Thoracic aorta (tissue), 2 donors: ENCODE measurements at regions not wholly inside any gene's neighbourhood (a gene's known extent, or its start where the extent isn't known, plus 50 kb on each side); places are given as distances from the start of the nearest gene placed in this dataset.

Experiments
- ATAC-seq: fragments of 150-250 bp; one replicate; pipeline ENCODE4 v1.8.0; 2017; ENCODE audit warnings: low read depth; ENCODE audit not compliant: insufficient number of reproducible peaks, low FRiP score
- DNase-seq: peaks from one replicate; pipeline ENCODE4 v3.0.0-alpha.2; 2020; ENCODE audit warnings: low spot score
- H3K27ac ChIP-seq, 2 donors: fragments of 200-600 bp; sonication (generic); 1 replicate in 1 of 2; 2 replicates in 1 of 2; pipeline ENCODE4 v1.5.1; 2016; ENCODE audit warnings: mild to moderate bottlenecking in 2 of 2, moderate library complexity in 2 of 2
- H3K27me3 ChIP-seq: fragments of 200-600 bp; sonication (generic); replicated peaks from 2 replicates; pipeline ENCODE4 v1.6.0; 2016; ENCODE audit warnings: mild to moderate bottlenecking; ENCODE audit not compliant: insufficient read depth
- H3K36me3 ChIP-seq: fragments of 200-600 bp; sonication (generic); one replicate; pipeline ENCODE4 v1.5.1; 2016
- H3K4me1 ChIP-seq, 2 donors: fragments of 200-600 bp; sonication (generic); 1 replicate in 1 of 2; 2 replicates in 1 of 2; pipeline versions ENCODE4 v1.5.1 to v1.6.0; 2016; ENCODE audit warnings: low read depth in 2 of 2, mild to moderate bottlenecking in 1 of 2; ENCODE audit not compliant: control insufficient read depth in 1 of 2
- H3K4me3 ChIP-seq: fragments of 200-600 bp; sonication (generic); 2 replicates; pipeline ENCODE4 v1.5.1; 2016; ENCODE audit warnings: mild to moderate bottlenecking
- H3K9me3 ChIP-seq: fragments of 200-600 bp; sonication (generic); 2 replicates; pipeline ENCODE4 v1.5.1; 2016
- TF ChIP-seq, protein P1 (sequence below): fragments of 200-600 bp; sonication (generic); IDR thresholded peaks from one replicate; pipeline ENCODE4 v1.5.1; 2019; ENCODE audit warnings: antibody characterized with exemption

DNA sequence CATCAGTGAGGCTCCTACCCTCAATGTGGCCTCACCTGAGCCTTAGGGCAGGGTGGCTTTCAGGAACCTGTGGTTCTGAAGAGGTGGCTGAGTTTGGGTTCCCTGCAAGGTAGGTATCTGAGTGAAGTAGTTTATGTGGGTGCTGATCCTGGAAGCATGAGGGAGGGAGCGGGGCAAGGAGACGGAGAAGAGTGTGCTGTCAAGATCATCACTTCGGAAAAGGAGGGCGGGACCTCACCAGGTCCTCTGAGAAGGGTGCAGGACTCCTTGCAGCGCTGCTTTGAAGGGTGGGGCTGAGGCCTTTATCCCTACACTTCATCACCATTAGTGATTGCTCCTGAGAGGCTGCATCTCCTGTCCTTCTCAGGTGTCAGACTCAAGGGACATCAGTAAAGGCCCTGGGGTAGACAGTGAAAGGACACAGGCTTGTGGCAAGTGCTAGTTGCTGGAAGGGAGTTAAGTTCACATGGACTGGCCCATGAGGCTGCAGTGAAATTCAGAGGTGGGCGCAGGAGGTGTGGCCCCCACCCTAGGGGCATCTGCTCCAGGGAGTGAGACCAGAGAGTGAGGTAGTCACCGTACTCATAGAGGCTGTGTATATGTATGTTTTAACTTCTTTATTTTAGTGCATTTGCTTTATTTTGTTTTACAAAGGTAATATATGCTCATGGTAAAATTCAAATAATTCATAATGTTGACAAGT lies 57.3 kb upstream of the GALNT2 start:
- no peak for DNase-seq
- ATAC-seq, result no peak
- Histone ChIP-seq H3K27ac (no peak overlapping the region), H3K36me3 (no peaks in the 10 kb centered on the region), H3K4me1 (no peaks in the 10 kb centered on the region), H3K4me3 (no peak overlapping the region), H3K9me3 (no peaks in the 10 kb centered on the region), H3K27me3 (no peaks in the 10 kb centered on the region)
- TF ChIP-seq, protein P1, sequence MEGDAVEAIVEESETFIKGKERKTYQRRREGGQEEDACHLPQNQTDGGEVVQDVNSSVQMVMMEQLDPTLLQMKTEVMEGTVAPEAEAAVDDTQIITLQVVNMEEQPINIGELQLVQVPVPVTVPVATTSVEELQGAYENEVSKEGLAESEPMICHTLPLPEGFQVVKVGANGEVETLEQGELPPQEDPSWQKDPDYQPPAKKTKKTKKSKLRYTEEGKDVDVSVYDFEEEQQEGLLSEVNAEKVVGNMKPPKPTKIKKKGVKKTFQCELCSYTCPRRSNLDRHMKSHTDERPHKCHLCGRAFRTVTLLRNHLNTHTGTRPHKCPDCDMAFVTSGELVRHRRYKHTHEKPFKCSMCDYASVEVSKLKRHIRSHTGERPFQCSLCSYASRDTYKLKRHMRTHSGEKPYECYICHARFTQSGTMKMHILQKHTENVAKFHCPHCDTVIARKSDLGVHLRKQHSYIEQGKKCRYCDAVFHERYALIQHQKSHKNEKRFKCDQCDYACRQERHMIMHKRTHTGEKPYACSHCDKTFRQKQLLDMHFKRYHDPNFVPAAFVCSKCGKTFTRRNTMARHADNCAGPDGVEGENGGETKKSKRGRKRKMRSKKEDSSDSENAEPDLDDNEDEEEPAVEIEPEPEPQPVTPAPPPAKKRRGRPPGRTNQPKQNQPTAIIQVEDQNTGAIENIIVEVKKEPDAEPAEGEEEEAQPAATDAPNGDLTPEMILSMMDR, result no peak

DNA sequence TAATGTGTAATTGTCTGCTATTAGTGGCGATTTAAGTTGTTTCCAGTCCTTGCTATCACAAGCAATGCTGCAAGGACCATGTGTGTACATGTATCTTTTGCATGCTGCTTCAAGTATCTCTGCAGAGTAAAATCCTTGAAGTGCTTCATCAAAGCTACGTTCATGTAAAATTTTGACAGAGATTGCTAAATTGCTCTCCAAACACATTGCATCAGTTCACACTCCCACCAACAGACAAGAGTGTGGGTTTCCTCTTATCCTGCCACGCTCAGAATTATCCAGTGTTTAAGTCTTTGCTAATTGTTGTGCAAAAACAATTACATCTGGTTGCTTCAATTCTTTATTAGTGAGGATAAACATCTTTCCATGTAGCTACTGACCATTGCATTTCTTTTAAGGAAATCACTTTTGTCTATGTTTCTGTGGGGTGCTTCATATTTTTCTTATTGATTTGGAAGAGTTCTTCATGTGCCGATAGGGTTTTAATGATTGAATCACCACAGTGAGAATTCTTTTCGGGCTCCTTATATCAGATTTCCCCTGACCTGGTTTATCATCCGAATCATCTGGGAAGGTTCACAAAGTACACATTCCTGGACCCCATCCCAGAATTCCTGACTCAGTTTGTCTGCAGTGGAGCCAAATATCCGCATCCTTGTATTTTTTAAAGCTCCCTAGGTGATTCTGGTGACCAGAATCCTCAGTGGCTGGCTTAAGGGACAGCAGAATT lies 56.3 kb upstream of the GALNT2 start:
- Histone ChIP-seq H3K9me3 (no peaks in the 10 kb centered on the region), H3K4me3 (no peak overlapping the region), H3K36me3 (no peaks in the 10 kb centered on the region), H3K4me1 (no peaks in the 10 kb centered on the region), H3K27ac (no peak overlapping the region), H3K27me3 (no peaks in the 10 kb centered on the region)
- no peak for DNase-seq
- ATAC-seq, result no peak
- TF ChIP-seq, protein P1, result no peak

DNA sequence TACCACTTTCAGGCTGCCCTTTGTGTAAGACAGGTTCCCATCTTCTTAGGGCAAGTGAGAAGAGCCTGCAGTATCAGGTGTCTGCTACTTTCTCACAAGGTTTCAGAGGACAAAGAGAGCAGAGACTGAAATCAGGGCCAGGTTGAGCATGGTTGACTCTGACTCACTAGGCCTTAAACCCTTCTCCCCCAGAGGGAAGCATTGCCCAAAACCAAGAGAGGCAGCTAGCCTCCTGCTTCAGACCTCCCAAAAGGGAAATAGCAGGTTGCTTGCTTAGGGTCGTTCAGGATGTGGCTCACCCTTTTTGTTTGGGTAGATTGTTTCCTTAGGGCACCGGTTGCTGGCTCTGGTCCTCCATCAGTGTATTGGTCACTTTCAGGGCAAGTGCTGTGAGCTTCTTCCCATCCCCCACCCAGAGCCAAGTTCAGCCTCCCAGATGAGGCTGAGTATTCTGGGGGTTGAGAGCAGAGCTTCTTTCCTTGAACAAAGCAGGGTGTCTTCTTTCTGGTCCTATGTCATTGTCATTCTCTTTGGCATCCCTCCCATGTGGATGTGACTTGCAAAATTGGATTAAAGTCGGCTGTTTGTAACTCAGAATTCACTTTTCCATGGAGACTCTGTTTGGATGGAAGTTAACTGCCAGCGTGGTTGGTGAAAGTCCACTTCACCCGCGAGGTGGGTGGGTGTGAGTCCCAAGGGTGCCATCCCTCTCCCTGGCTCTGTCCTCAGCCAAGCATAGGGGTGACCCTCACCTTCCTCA lies 55.5 kb upstream of the GALNT2 start:
- no peaks in the 10 kb centered on the region for H3K9me3 ChIP-seq
- ATAC-seq, result no peak
- TF ChIP-seq, protein P1, result no peak
- H3K27me3 ChIP-seq, result no peaks in the 10 kb centered on the region
- H3K4me3 ChIP-seq, result no peak overlapping the region
- H3K27ac ChIP-seq, result no peak overlapping the region
- no peaks in the 10 kb centered on the region for H3K4me1 ChIP-seq
- H3K36me3 ChIP-seq, result no peaks in the 10 kb centered on the region
- no peak for DNase-seq

DNA sequence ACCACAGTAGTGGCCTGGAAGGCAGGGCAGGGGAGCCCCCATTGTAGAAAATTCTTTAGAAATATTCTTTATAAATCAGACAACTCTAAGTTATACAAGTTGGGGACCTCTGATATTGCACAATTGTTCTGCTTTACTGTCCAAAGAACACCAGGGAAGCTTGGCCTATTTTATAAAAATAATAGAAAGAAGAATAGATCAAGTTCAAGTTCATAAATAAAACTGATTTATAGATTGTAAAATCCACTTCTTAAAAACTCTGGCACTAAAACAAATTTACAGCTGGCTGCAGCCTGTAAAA lies 55.0 kb upstream of the GALNT2 start:
- Histone ChIP-seq H3K4me1 (no peaks in the 10 kb centered on the region), H3K36me3 (no peaks in the 10 kb centered on the region), H3K27me3 (no peaks in the 10 kb centered on the region), H3K27ac (no peak overlapping the region), H3K9me3 (no peaks in the 10 kb centered on the region), H3K4me3 (no peak overlapping the region)
- DNase-seq (no peak), ATAC-seq (no peak)
- TF ChIP-seq, protein P1, result no peak

DNA sequence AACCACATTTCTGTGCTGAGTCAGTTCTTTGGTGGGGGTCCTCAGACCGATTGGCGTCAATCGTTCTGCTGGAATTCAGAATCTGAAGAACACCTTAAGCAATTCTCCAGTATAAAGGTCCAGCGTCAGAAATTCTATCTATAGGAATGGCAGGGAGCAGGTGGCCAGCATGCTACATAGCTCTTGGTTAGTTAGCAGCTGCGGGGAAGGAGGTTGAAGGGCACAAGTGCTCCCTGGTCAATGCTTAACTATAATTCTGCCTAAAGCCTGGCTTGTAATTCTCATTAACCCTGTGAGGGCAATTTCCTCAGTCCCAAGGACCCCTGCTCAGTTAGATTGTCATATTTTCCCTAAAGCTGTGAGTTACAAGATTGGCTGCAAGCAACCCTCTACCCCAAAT lies 54.3 kb upstream of the GALNT2 start:
- H3K27me3 ChIP-seq, result no peaks in the 10 kb centered on the region
- no peak for DNase-seq
- no peaks in the 10 kb centered on the region for H3K36me3 ChIP-seq
- no peak overlapping the region for H3K4me3 ChIP-seq
- H3K27ac ChIP-seq, result no peak overlapping the region
- TF ChIP-seq, protein P1, result no peak
- H3K9me3 ChIP-seq, result no peaks in the 10 kb centered on the region
- no peaks in the 10 kb centered on the region for H3K4me1 ChIP-seq
- ATAC-seq, result no peak
